Cerebellar nuclear complex (tissue), 1 donor: ENCODE measurements at regions not wholly inside any gene's neighbourhood (a gene's known extent, or its start where the extent isn't known, plus 50 kb on each side); places are given as distances from the start of the nearest gene placed in this dataset.

Experiments
- DNase-seq, 2 experiments: peaks; one replicate each; lab custom pipeline; 2025; lab: John Stamatoyannopoulos, UW

- no peak for DNase-seq
Observed at GRCh38 chr11:127598476-127598875, 597.9 kb upstream of the KIRREL3 start.

GRCh38 chr11:127596433-127596832, 595.9 kb upstream of the KIRREL3 start:
- no peak for DNase-seq

GRCh38 chr11:127592371-127592770, 591.8 kb upstream of the KIRREL3 start:
- DNase-seq: no peak

- DNase-seq: no peak
Observed at GRCh38 chr11:127590314-127590713, 589.7 kb upstream of the KIRREL3 start.

- DNase-seq: no peak
Observed at GRCh38 chr11:127588431-127588830, 587.9 kb upstream of the KIRREL3 start.

- DNase-seq: no peak
Observed at GRCh38 chr11:127587511-127587910, 586.9 kb upstream of the KIRREL3 start.

- DNase-seq: no peak
Observed at GRCh38 chr11:127576210-127576609, 575.6 kb upstream of the KIRREL3 start.

- no peak for DNase-seq
Observed at GRCh38 chr11:127574478-127574877, 573.9 kb upstream of the KIRREL3 start.

GRCh38 chr11:127568891-127569290, 568.3 kb upstream of the KIRREL3 start:
- DNase-seq: no peak

GRCh38 chr11:127567237-127567932, 566.8 kb upstream of the KIRREL3 start:
- no peak for DNase-seq

- no peak for DNase-seq
Observed at GRCh38 chr11:127564810-127565209, 564.2 kb upstream of the KIRREL3 start.

- DNase-seq: no peak
Observed at GRCh38 chr11:127559978-127560377, 559.4 kb upstream of the KIRREL3 start.

GRCh38 chr11:127552446-127552845, 551.9 kb upstream of the KIRREL3 start:
- no peak for DNase-seq

GRCh38 chr11:127531167-127531566, 530.6 kb upstream of the KIRREL3 start:
- DNase-seq: no peak

- DNase-seq: no peak
Observed at GRCh38 chr11:127528297-127528696, 527.7 kb upstream of the KIRREL3 start.

- no peak for DNase-seq
Observed at GRCh38 chr11:127524618-127525017, 524.0 kb upstream of the KIRREL3 start.

GRCh38 chr11:127521413-127521812, 520.8 kb upstream of the KIRREL3 start:
- no peak for DNase-seq

- no peak for DNase-seq
Observed at GRCh38 chr11:127507851-127508250, 507.3 kb upstream of the KIRREL3 start.

- DNase-seq: no peak
Observed at GRCh38 chr11:127506647-127507046, 506.1 kb upstream of the KIRREL3 start.

- DNase-seq: no peak
Observed at GRCh38 chr11:127506126-127506525, 505.6 kb upstream of the KIRREL3 start.

- DNase-seq: no peak
Observed at GRCh38 chr11:127496165-127496564, 495.6 kb upstream of the KIRREL3 start.

- no peak for DNase-seq
Observed at GRCh38 chr11:127493330-127494022, 492.9 kb upstream of the KIRREL3 start.

- DNase-seq: no peak
Observed at GRCh38 chr11:127492029-127492428, 491.5 kb upstream of the KIRREL3 start.

- DNase-seq: no peak
Observed at GRCh38 chr11:127491589-127491988, 491.0 kb upstream of the KIRREL3 start.
